ENCODE measurements at regions not wholly inside any gene's neighbourhood (a gene's known extent, or its start where the extent isn't known, plus 50 kb on each side); places are given as distances from the start of the nearest gene placed in this dataset.

GRCh38 chr5:101174981-101175380, 271.9 kb upstream of the ST8SIA4 start:
- TF ChIP-seq CSDC2 (CRISPR knock-in tag; IDR thresholded peaks at IDR 0.05) (no peak), ZFP3 (CRISPR knock-in tag; IDR thresholded peaks at IDR 0.05) (no peak), RARB (CRISPR knock-in tag; IDR thresholded peaks at IDR 0.05) (no peak), PPARA (CRISPR knock-in tag; IDR thresholded peaks at IDR 0.05; ENCODE audit: borderline replicate concordance) (no peak), ISL1 (CRISPR knock-in tag; IDR thresholded peaks at IDR 0.05) (no peak), ESRRG (CRISPR knock-in tag; IDR thresholded peaks at IDR 0.05) (no peak), ZC3H10 (CRISPR knock-in tag; IDR thresholded peaks at IDR 0.05) (no peak), ZFP30 (CRISPR knock-in tag; IDR thresholded peaks at IDR 0.05) (no peak), ARNTL (CRISPR knock-in tag; IDR thresholded peaks at IDR 0.05; ENCODE audit: borderline replicate concordance, low read depth) (no peak), BACH2 (CRISPR knock-in tag; IDR thresholded peaks at IDR 0.05; ENCODE audit: borderline replicate concordance) (no peak)
- TF ChIP-seq, protein P1, sequence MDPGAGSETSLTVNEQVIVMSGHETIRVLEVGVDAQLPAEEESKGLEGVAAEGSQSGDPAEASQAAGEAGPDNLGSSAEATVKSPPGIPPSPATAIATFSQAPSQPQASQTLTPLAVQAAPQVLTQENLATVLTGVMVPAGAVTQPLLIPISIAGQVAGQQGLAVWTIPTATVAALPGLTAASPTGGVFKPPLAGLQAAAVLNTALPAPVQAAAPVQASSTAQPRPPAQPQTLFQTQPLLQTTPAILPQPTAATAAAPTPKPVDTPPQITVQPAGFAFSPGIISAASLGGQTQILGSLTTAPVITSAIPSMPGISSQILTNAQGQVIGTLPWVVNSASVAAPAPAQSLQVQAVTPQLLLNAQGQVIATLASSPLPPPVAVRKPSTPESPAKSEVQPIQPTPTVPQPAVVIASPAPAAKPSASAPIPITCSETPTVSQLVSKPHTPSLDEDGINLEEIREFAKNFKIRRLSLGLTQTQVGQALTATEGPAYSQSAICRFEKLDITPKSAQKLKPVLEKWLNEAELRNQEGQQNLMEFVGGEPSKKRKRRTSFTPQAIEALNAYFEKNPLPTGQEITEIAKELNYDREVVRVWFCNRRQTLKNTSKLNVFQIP (CRISPR knock-in tag; IDR thresholded peaks at IDR 0.05; ENCODE audit: borderline replicate concordance, low read depth), result no peak
- TF ChIP-seq, protein P2, sequence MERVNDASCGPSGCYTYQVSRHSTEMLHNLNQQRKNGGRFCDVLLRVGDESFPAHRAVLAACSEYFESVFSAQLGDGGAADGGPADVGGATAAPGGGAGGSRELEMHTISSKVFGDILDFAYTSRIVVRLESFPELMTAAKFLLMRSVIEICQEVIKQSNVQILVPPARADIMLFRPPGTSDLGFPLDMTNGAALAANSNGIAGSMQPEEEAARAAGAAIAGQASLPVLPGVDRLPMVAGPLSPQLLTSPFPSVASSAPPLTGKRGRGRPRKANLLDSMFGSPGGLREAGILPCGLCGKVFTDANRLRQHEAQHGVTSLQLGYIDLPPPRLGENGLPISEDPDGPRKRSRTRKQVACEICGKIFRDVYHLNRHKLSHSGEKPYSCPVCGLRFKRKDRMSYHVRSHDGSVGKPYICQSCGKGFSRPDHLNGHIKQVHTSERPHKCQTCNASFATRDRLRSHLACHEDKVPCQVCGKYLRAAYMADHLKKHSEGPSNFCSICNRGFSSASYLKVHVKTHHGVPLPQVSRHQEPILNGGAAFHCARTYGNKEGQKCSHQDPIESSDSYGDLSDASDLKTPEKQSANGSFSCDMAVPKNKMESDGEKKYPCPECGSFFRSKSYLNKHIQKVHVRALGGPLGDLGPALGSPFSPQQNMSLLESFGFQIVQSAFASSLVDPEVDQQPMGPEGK (CRISPR knock-in tag; IDR thresholded peaks at IDR 0.05; ENCODE audit: borderline replicate concordance), result no peak
